Astrocyte of the cerebellum (primary cell): ENCODE measurements at regions not wholly inside any gene's neighbourhood (a gene's known extent, or its start where the extent isn't known, plus 50 kb on each side); places are given as distances from the start of the nearest gene placed in this dataset.

Source experiments
- DNase-seq: peaks from one replicate; pipeline ENCODE4 v3.0.0-alpha.2; 2011; ENCODE audit warnings: low read depth
- H3K4me3 ChIP-seq: 2 replicates; pipeline ENCODE4 v1.5.1; 2011; ENCODE audit warnings: mild to moderate bottlenecking, low read depth, low read length, moderate library complexity
- CTCF ChIP-seq: IDR thresholded peaks from 2 replicates; pipeline ENCODE4 v1.5.1; 2012; ENCODE audit warnings: low read length, low read depth, moderate library complexity, mild to moderate bottlenecking; ENCODE audit errors: missing control alignments
- in situ Hi-C: cut with HindIII; loops from 2 replicates; pipeline ENCODE4 v1.10.0; 2017; ENCODE audit warnings: low sequenced_read_pairs

GRCh38 chr10:64546073-64546472, 1024.9 kb downstream of the REEP3 start:
- TF ChIP-seq CTCF: no peak
- no peak overlapping the region for H3K4me3 ChIP-seq
- in situ Hi-C loops: no loop called here
- no peak for DNase-seq

- TF ChIP-seq CTCF: no peak
- no peak overlapping the region for H3K4me3 ChIP-seq
- in situ Hi-C loops: no loop called here
- no peak for DNase-seq
Measured at GRCh38 chr10:64547168-64547567, 1026.0 kb downstream of the REEP3 start.

GRCh38 chr10:64555666-64556065, 1034.5 kb downstream of the REEP3 start:
- no peak for DNase-seq
- H3K4me3 ChIP-seq: no peak overlapping the region
- in situ Hi-C loops: no loop called here
- TF ChIP-seq CTCF: no peak

- H3K4me3 ChIP-seq: no peak overlapping the region
- no peak for DNase-seq
- in situ Hi-C loops: no loop called here
- no peak for TF ChIP-seq CTCF
Measured at GRCh38 chr10:64558094-64558835, 1037.1 kb downstream of the REEP3 start.

GRCh38 chr10:64571056-64571455, 1049.9 kb downstream of the REEP3 start:
- TF ChIP-seq CTCF: no peak
- in situ Hi-C loops: no loop called here
- no peak for DNase-seq
- H3K4me3 ChIP-seq: no peak overlapping the region

GRCh38 chr10:64573623-64574325, 1052.6 kb downstream of the REEP3 start:
- TF ChIP-seq CTCF: no peak
- DNase-seq: no peak
- in situ Hi-C loops: no loop called here
- no peak overlapping the region for H3K4me3 ChIP-seq
